H1 (cell line): ENCODE measurements at regions not wholly inside any gene's neighbourhood (a gene's known extent, or its start where the extent isn't known, plus 50 kb on each side); places are given as distances from the start of the nearest gene placed in this dataset.

Source experiments
- CTCF ChIA-PET: fragments of 300-600 bp; sonication (Branson Sonifier 250); formaldehyde crosslinking; loops from one replicate; lab custom pipeline; 2021; ENCODE audit not compliant: partially characterized antibody; lab: Charles Lee
- POLR2A ChIA-PET: fragments of 300-600 bp; sonication (Branson Sonifier 250); formaldehyde crosslinking; loops from one replicate; lab custom pipeline; 2021; ENCODE audit warnings: inconsistent platforms; ENCODE audit not compliant: partially characterized antibody; lab: Charles Lee
- DNase-seq, 2 experiments: peaks; one replicate each; pipeline versions ENCODE4 v3.0.0 to v3.0.0-alpha.2; 2010 to 2022; ENCODE audit warnings: low spot score in 2 of 2, low read depth in 1 of 2, mixed read lengths in 1 of 2
- FAIRE-seq: peaks from 2 replicates; lab custom pipeline; 2011; peaks lifted over from hg19 to GRCh38; lab: Jason Lieb, UNC
- H2AFZ ChIP-seq: 2 replicates; pipeline ENCODE4 v1.8.1; 2012; ENCODE audit warnings: low read length, inconsistent platforms
- H2AK5ac ChIP-seq: 2 replicates; pipeline ENCODE4 v1.6.1; 2013; ENCODE audit warnings: low read depth, low read length
- H2BK120ac ChIP-seq: replicated peaks from 2 replicates; pipeline ENCODE3; 2013; ENCODE audit warnings: low read depth, low read length, inconsistent platforms
- H2BK12ac ChIP-seq: 2 replicates; pipeline ENCODE4 v1.6.1; 2013; ENCODE audit warnings: low read depth, low read length
- H2BK15ac ChIP-seq: 2 replicates; pipeline ENCODE4 v1.6.1; 2013; ENCODE audit warnings: low read length
- H2BK20ac ChIP-seq: 2 replicates; pipeline ENCODE4 v1.6.1; 2013; ENCODE audit warnings: low read length
- H2BK5ac ChIP-seq: 2 replicates; pipeline ENCODE4 v1.6.1; 2013; ENCODE audit warnings: low read depth, low read length
- H3K14ac ChIP-seq: 2 replicates; pipeline ENCODE4 v1.6.1; 2013; ENCODE audit warnings: inconsistent platforms; ENCODE audit not compliant: insufficient read length
- H3K18ac ChIP-seq: 2 replicates; pipeline ENCODE4 v1.6.1; 2013; ENCODE audit warnings: low read length; ENCODE audit errors: extremely low read depth
- H3K23ac ChIP-seq: 2 replicates; pipeline ENCODE4 v1.6.1; 2013; ENCODE audit warnings: inconsistent platforms; ENCODE audit not compliant: insufficient read length
- H3K23me2 ChIP-seq: 2 replicates; pipeline ENCODE4 v1.6.1; 2013; ENCODE audit warnings: low read depth, low read length
- H3K27ac ChIP-seq: 2 replicates; pipeline ENCODE4 v1.6.1; 2011; ENCODE audit warnings: low read depth, low read length, inconsistent platforms
- H3K27me3 ChIP-seq, 4 experiments: replicated peaks in 1 of 4; 1 replicate in 1 of 4; 2 replicates in 3 of 4; pipeline versions ENCODE4 v1.6.1 to v1.8.1; 2011 to 2013; ENCODE audit warnings: low read length in 3 of 4, mild to moderate bottlenecking in 3 of 4, inconsistent platforms in 2 of 4, mixed read lengths in 2 of 4, moderate library complexity in 1 of 4; ENCODE audit not compliant: control insufficient read depth in 3 of 4, insufficient read depth in 3 of 4; ENCODE audit errors: extremely low read depth in 1 of 4
- H3K36me3 ChIP-seq, 4 experiments: 2 replicates each; pipeline versions ENCODE4 v1.6.1 to v1.8.1; 2011 to 2013; ENCODE audit warnings: mild to moderate bottlenecking in 4 of 4, low read length in 3 of 4, moderate library complexity in 2 of 4, control low read depth in 1 of 4, inconsistent platforms in 1 of 4; ENCODE audit not compliant: insufficient read depth in 4 of 4, control insufficient read depth in 2 of 4
- H3K4ac ChIP-seq: replicated peaks from 2 replicates; pipeline ENCODE3; 2013; ENCODE audit warnings: low read length, low read depth, mixed read lengths, inconsistent platforms; ENCODE audit not compliant: insufficient read length
- H3K4me1 ChIP-seq, 4 experiments: replicated peaks in 1 of 4; 1 replicate in 1 of 4; 2 replicates in 3 of 4; pipeline versions ENCODE4 v1.6.1 to v1.8.1; 2011 to 2013; ENCODE audit warnings: low read length in 3 of 4, inconsistent platforms in 2 of 4, mixed read lengths in 1 of 4; ENCODE audit not compliant: insufficient read depth in 4 of 4, control insufficient read depth in 3 of 4
- H3K4me2 ChIP-seq, 2 experiments: 2 replicates each; pipeline versions ENCODE4 v1.6.1 to v1.8.1; 2011 to 2013; ENCODE audit warnings: low read depth in 2 of 2, low read length in 2 of 2, control low read depth in 1 of 2, inconsistent platforms in 1 of 2, mild to moderate bottlenecking in 1 of 2; ENCODE audit not compliant: insufficient read depth in 1 of 2
- H3K4me3 ChIP-seq, 4 experiments: fragments of 200-600, 300-600 bp in 1 of 4; sonication (generic), shearing (Covaris generic), sonication (Bioruptor Twin) in 1 of 4; 2 replicates each; pipeline versions ENCODE4 v1.5.1 to v1.8.1; 2011 to 2016; ENCODE audit warnings: low read length in 4 of 4, low read depth in 3 of 4, control low read depth in 2 of 4, inconsistent platforms in 2 of 4, mild to moderate bottlenecking in 2 of 4, mixed read lengths in 1 of 4, moderate library complexity in 1 of 4; ENCODE audit not compliant: insufficient read depth in 2 of 4; ENCODE audit errors: extremely low read depth in 1 of 4
- H3K56ac ChIP-seq: replicated peaks from 2 replicates; pipeline ENCODE3; 2013; ENCODE audit warnings: low read depth, mild to moderate bottlenecking, mixed read lengths, low read length, inconsistent platforms; ENCODE audit not compliant: insufficient read length
- H3K79me1 ChIP-seq: 2 replicates; pipeline ENCODE4 v1.6.1; 2013; ENCODE audit warnings: low read depth, low read length, control low read depth
- H3K79me2 ChIP-seq, 2 experiments: 2 replicates each; pipeline versions ENCODE4 v1.6.1 to v1.8.1; 2012 to 2013; ENCODE audit warnings: low read length in 2 of 2, mild to moderate bottlenecking in 2 of 2, inconsistent platforms in 1 of 2; ENCODE audit not compliant: insufficient read depth in 2 of 2, control insufficient read depth in 1 of 2
- H3K9ac ChIP-seq, 4 experiments: replicated peaks in 1 of 4; 1 replicate in 1 of 4; 2 replicates in 3 of 4; pipeline versions ENCODE4 v1.6.1 to v1.8.1; 2011 to 2013; ENCODE audit warnings: low read depth in 3 of 4, low read length in 3 of 4, control low read depth in 2 of 4, mild to moderate bottlenecking in 2 of 4, moderate library complexity in 2 of 4, inconsistent platforms in 1 of 4; ENCODE audit errors: extremely low read depth in 1 of 4
- H3K9me3 ChIP-seq, 2 experiments: 2 replicates each; pipeline versions ENCODE4 v1.6.1 to v1.8.1; 2012 to 2013; ENCODE audit warnings: mild to moderate bottlenecking in 2 of 2, moderate library complexity in 2 of 2, control low read depth in 1 of 2, inconsistent platforms in 1 of 2, low read depth in 1 of 2, low read length in 1 of 2, mixed read lengths in 1 of 2; ENCODE audit not compliant: insufficient read depth in 2 of 2
- H4K20me1 ChIP-seq, 2 experiments: replicated peaks in 1 of 2; 2 replicates each; pipeline versions ENCODE3 to v1.8.1; 2011 to 2013; ENCODE audit warnings: inconsistent platforms in 2 of 2, low read length in 2 of 2, mild to moderate bottlenecking in 1 of 2; ENCODE audit not compliant: insufficient read depth in 2 of 2, control insufficient read depth in 1 of 2
- H4K5ac ChIP-seq: 2 replicates; pipeline ENCODE4 v1.6.1; 2013; ENCODE audit warnings: low read length, low read depth, mixed read lengths, inconsistent platforms; ENCODE audit not compliant: insufficient read length
- H4K8ac ChIP-seq: 2 replicates; pipeline ENCODE4 v1.8.0; 2013; ENCODE audit warnings: mild to moderate bottlenecking, moderate library complexity, low read length, inconsistent platforms; ENCODE audit not compliant: insufficient read depth; ENCODE audit errors: extremely low read depth
- H4K91ac ChIP-seq: replicated peaks from 2 replicates; pipeline ENCODE3; 2013; ENCODE audit warnings: low read length, mixed read lengths, inconsistent platforms; ENCODE audit not compliant: insufficient read length
- CBX5 ChIP-seq: fragments of 300-800, 300-1000 bp; sonication (generic); IDR thresholded peaks from 2 replicates; pipeline ENCODE4 v1.7.1; 2016; ENCODE audit warnings: antibody characterized with exemption, low read length, low read depth
- GTF2F1 ChIP-seq: IDR thresholded peaks from 2 replicates; pipeline ENCODE4 v1.6.1; 2012; ENCODE audit warnings: low read depth, low read length, improper control_type of control experiment, borderline replicate concordance
- HDAC6 ChIP-seq: IDR thresholded peaks from one replicate; pipeline ENCODE4 v1.7.1; 2012; ENCODE audit warnings: low read depth, mild to moderate bottlenecking, inconsistent platforms, low read length, moderate library complexity
- JUN ChIP-seq: IDR thresholded peaks from 2 replicates; pipeline ENCODE4 v1.6.1; 2011; ENCODE audit warnings: low read depth, mild to moderate bottlenecking, improper control_type of control experiment, low read length
- KDM1A ChIP-seq: fragments of 200-600, 300-600 bp; sonication (generic); IDR thresholded peaks from 2 replicates; pipeline ENCODE4 v1.7.1; 2016; ENCODE audit warnings: mild to moderate bottlenecking, low read length, borderline replicate concordance
- KDM5A ChIP-seq: fragments of 200-600 bp; IDR thresholded peaks from 2 replicates; pipeline ENCODE4 v1.7.1; 2012; ENCODE audit warnings: mild to moderate bottlenecking, low read length, inconsistent platforms, mixed read lengths
- TAF7 ChIP-seq: optimal IDR thresholded peaks from 2 replicates; pipeline ENCODE3; 2011; ENCODE audit warnings: low read depth, mild to moderate bottlenecking, inconsistent platforms, low read length, moderate library complexity, borderline replicate concordance
- TEAD4 ChIP-seq: IDR thresholded peaks from 2 replicates; pipeline ENCODE4 v1.6.1; 2012; ENCODE audit warnings: low read depth, low read length, inconsistent platforms, mixed read lengths
- WGBS, 2 experiments: shearing (Covaris generic) in 1 of 2; methylation state at CpG; one replicate each; pipeline versions ENCODE4 v1.1.6 to v1.1.7; 2013 to 2015; ENCODE audit warnings: low lambda C conversion rate in 2 of 2, mixed read lengths in 2 of 2, inconsistent platforms in 1 of 2, low coverage in 1 of 2, missing lambda C conversion rate in 1 of 2; ENCODE audit not compliant: insufficient replicate concordance in 2 of 2, insufficient coverage in 1 of 2, insufficient read length in 1 of 2; ENCODE audit errors: extremely low coverage in 1 of 2, missing lambda C conversion rate in 1 of 2; 5-methylcytosine and 5-hydroxymethylcytosine counted together
- TF ChIP-seq, protein P1 (sequence below): IDR thresholded peaks from 2 replicates; pipeline ENCODE4 v1.6.1; 2011; ENCODE audit warnings: low read length, improper control_type of control experiment

DNA sequence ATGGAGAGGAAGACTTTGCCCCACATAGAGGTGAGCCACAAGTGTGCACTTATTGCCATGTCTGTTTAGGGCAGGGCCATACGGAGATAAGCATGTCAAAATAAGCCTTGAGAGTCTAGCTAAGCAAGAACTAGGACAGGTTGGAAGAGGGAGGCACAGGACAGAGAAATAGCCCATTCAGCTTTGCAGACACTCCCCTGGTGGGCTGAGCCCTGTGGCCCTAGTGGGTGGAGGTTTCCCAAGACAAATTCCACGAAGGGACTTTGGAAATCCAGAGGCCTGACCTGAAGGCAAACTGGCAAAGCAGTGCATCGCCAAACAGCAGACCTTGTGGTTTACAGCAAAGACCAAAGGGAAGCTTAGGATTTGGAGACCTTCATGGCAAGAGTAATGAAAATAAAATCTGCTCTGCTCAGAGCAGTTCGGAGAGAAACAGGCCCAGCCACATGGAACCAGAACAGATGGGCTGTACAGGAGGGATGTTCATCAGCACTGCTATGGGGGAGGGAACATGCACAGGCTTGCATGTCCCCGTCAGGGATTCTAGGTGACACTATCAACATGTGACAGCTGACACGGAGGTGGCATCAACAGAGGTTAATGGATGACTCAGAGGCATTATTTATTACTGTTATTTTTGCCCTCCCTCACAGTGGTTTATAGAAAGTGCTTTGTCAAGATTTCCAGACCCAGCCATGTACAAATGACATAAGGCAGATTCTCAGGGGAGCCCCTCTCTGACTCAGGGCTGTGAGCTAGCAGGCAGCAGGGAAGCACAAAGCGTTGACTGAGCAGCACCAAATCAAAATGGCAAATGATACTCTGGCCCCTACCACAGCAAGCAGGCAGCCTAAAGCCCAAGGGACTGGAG lies 90.1 kb upstream of the IRF2BP2 start:
- Histone ChIP-seq H4K5ac (no peak overlapping the region), H4K91ac (no peak overlapping the region), H3K23ac (no peak overlapping the region), H3K27ac (no peak overlapping the region), H2BK120ac (no peak overlapping the region), H4K20me1 (no peaks in the 10 kb centered on the region), H4K8ac (no peak overlapping the region), H2AK5ac (no peak overlapping the region), H2AFZ (0 out of 2 replicates have a peak overlapping the region, but pooled peaks have one; percentile 28), H3K56ac (no peak overlapping the region), H3K79me2 (no peaks in the 10 kb centered on the region), H3K27me3 (no peaks in the 10 kb centered on the region), H3K4me3 (no peak overlapping the region), H3K36me3 (no peaks in the 10 kb centered on the region), H3K79me1 (no peaks in the 10 kb centered on the region), H3K18ac (no peak overlapping the region), H3K4ac (no peak overlapping the region), H3K9ac (no peak overlapping the region), H2BK12ac (no peak overlapping the region), H2BK15ac (no peak overlapping the region), H3K4me1 (no peaks in the 10 kb centered on the region), H2BK20ac (no peak overlapping the region), H3K4me2 (no peak overlapping the region), H3K23me2 (no peaks in the 10 kb centered on the region), H3K14ac (no peak overlapping the region), H3K9me3 (no peaks in the 10 kb centered on the region), H2BK5ac (no peak overlapping the region)
- CTCF ChIA-PET, result interaction anchor here (1.1 kb wide), 1 partner anchor 9 kb away, joined by 4 read pairs; no protein-coding TSS in a partner anchor
- TF ChIP-seq CBX5 (no peak), TEAD4 (no peak), TAF7 (no peak), JUN (no peak), GTF2F1 (no peak), KDM1A (no peak), KDM5A (no peak), HDAC6 (no peak)
- TF ChIP-seq, protein P1, sequence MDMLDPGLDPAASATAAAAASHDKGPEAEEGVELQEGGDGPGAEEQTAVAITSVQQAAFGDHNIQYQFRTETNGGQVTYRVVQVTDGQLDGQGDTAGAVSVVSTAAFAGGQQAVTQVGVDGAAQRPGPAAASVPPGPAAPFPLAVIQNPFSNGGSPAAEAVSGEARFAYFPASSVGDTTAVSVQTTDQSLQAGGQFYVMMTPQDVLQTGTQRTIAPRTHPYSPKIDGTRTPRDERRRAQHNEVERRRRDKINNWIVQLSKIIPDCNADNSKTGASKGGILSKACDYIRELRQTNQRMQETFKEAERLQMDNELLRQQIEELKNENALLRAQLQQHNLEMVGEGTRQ, result no peak
- POLR2A ChIA-PET, result no interaction called here
- no peak for DNase-seq
- FAIRE-seq, result no peak
- 84% methylated on average over 7 of the region's 7 CpGs; no CpG with 5 or more reads in 1 of the 2 experiments for WGBS, 2 experiments
